ENCODE measurements at regions not wholly inside any gene's neighbourhood (a gene's known extent, or its start where the extent isn't known, plus 50 kb on each side); places are given as distances from the start of the nearest gene placed in this dataset.
A peak's percentile ranks its signal among the peaks of the same experiment; 100 is the strongest.
"Not testable (repeated sequence)": the region's sequence is repeated elsewhere in the genome, so short reads cannot be mapped to it uniquely, and the experiment has no call there.

DNA sequence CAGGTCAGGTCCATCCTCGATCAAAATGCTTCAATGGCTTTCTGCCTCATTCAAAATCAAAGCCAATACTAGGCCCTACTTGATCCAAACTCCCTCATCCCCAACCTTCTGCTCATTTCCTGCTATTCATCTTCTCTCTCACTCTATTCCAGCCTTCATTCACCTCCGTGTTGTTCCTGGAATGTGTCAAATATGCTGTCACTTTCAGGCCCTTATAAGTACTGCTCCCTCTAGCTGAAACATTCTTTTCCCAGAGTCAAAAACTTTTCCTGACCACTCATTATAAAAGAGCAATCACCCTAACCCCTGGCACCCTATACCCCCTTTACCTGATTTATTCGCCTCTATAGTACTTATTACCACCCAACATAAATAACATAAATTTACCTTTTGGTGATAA is 303.7 kb upstream of the PMFBP1 start:
- peak; percentile 26 for DNase-seq
- in situ Hi-C loops (cut with HindIII; ENCODE audit: low pct_ligation_motif_present, low pct_unique_long_range_greater_than_20kb, low sequenced_read_pairs), result no loop called here

DNA sequence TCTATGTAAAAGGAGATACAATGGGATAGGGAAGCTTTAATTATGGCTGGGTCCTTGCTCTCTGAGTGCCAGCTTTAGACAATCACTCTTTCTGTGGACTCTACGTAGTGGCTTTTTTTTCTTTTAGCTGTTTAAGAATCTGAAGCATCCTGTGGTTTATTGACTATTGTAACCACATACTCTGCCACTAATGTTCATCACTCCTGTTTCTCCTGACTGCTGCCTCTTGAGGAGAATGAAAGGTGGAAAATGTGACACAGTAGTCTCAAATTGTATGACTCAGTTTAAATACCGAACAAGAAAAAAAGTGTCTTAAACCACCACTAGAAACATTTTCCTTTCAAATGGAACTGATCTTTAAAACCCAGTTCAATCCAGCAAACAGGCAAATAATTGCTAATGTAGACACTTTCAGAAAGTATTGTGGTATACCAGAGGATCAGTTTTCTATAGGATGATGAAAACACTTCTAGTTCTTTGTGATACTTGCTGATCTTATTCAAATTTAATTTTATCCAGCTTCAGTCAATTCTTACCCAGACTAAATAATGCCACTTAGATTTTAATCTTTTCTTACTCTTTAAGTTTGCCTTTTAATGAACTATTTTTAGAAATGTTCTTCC is 302.7 kb upstream of the PMFBP1 start:
- DNase-seq, result peak; percentile 97
- in situ Hi-C loops (cut with HindIII; ENCODE audit: low pct_ligation_motif_present, low pct_unique_long_range_greater_than_20kb, low sequenced_read_pairs), result loop anchor here (25.0 kb wide), 2 partner anchors 237 to 337 kb away; no protein-coding TSS in a partner anchor

- DNase-seq, result no peak
- in situ Hi-C loops (cut with HindIII; ENCODE audit: low pct_ligation_motif_present, low pct_unique_long_range_greater_than_20kb, low sequenced_read_pairs), result loop anchor here (25.0 kb wide), 2 partner anchors 236 to 336 kb away; no protein-coding TSS in a partner anchor
Observed at GRCh38 chr16:72473631-72474030, 301.7 kb upstream of the PMFBP1 start.

- in situ Hi-C loops (cut with HindIII; ENCODE audit: low pct_ligation_motif_present, low pct_unique_long_range_greater_than_20kb, low sequenced_read_pairs), result loop anchor here (25.0 kb wide), 2 partner anchors 234 to 334 kb away; no protein-coding TSS in a partner anchor
Observed at GRCh38 chr16:72471317-72471924, 299.5 kb upstream of the PMFBP1 start.

DNA sequence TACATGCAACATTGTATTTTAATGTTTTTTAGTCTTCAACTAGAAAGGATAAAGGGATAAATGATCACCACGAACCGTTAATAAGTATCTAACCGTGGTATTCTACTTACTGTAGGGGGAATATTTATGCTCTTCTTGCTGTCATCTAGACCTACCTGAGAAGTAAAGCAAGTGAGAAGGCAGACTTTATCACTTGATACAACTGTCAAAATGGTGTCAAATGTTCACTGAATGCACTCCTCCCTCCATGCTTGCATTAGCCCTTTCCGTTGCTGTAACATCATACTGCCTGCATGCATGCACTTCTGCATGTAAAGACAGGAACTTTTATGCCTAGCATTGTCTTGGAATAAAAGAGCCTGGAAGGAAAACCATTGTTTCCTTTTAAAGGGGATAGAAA is 298.6 kb upstream of the PMFBP1 start:
- in situ Hi-C loops (cut with HindIII; ENCODE audit: low pct_ligation_motif_present, low pct_unique_long_range_greater_than_20kb, low sequenced_read_pairs), result loop anchor here (25.0 kb wide), 2 partner anchors 233 to 333 kb away; no protein-coding TSS in a partner anchor
- DNase-seq, result no peak

More at GRCh38 chr16:72471317-72471924, 299.5 kb upstream of the PMFBP1 start:
- no peak for DNase-seq

DNA sequence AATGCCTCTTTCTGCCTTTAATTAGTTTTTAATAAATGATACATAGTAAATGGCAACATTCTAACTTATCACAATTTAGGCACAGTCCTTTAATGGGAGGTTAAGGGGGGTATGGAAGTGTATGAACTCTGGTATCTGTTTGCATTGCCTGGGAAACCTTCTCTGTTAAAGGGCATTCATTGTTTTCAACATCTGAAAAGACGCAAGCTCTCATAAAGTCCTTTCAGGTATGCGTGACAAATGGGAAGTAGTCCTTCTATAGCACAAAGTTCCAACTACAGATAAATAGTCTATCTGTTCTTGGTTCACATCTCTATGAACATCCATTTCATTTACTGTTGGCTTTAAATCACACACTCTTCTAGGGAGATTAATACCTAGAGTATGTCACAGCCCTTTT is 298.0 kb upstream of the PMFBP1 start:
- in situ Hi-C loops (cut with HindIII; ENCODE audit: low pct_ligation_motif_present, low pct_unique_long_range_greater_than_20kb, low sequenced_read_pairs), result loop anchor here (25.0 kb wide), 2 partner anchors 233 to 333 kb away; no protein-coding TSS in a partner anchor
- DNase-seq, result no peak

DNA sequence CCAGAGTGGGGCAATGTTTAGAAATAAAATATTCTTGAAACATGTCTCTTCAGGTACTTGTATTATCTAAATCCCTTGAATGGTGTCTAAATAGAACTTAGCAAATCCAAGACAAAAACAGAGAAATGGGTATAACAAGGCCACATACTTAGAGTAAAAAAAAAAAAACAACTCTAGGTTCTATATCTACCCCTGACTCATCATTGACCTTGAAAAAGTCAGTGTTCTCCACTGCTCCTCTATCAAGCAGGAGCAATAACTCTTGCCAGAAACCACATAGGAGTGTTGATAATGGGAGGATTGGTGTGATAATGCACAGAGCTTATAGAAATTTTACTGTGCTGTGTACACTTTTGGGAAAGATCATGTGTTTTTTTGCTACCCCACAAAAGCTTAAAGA is 296.6 kb upstream of the PMFBP1 start:
- in situ Hi-C loops (cut with HindIII; ENCODE audit: low pct_ligation_motif_present, low pct_unique_long_range_greater_than_20kb, low sequenced_read_pairs), result loop anchor here (25.0 kb wide), 2 partner anchors 231 to 331 kb away; no protein-coding TSS in a partner anchor
- no peak for DNase-seq

GRCh38 chr16:72467157-72467759 is 295.3 kb upstream of the PMFBP1 start:
- DNase-seq, result peak; percentile 74

GRCh38 chr16:72464597-72465368 is 292.8 kb upstream of the PMFBP1 start:
- DNase-seq, result no peak
- in situ Hi-C loops (cut with HindIII; ENCODE audit: low pct_ligation_motif_present, low pct_unique_long_range_greater_than_20kb, low sequenced_read_pairs), result loop anchor here (25.0 kb wide), 2 partner anchors 227 to 327 kb away; no protein-coding TSS in a partner anchor

More at GRCh38 chr16:72467157-72467759, 295.3 kb upstream of the PMFBP1 start:
- in situ Hi-C loops (cut with HindIII; ENCODE audit: low pct_ligation_motif_present, low pct_unique_long_range_greater_than_20kb, low sequenced_read_pairs), result loop anchor here (25.0 kb wide), 2 partner anchors 230 to 330 kb away; no protein-coding TSS in a partner anchor

GRCh38 chr16:72464052-72464451 is 292.1 kb upstream of the PMFBP1 start:
- DNase-seq, result no peak
- in situ Hi-C loops (cut with HindIII; ENCODE audit: low pct_ligation_motif_present, low pct_unique_long_range_greater_than_20kb, low sequenced_read_pairs), result loop anchor here (25.0 kb wide), 2 partner anchors 227 to 327 kb away; no protein-coding TSS in a partner anchor

DNA sequence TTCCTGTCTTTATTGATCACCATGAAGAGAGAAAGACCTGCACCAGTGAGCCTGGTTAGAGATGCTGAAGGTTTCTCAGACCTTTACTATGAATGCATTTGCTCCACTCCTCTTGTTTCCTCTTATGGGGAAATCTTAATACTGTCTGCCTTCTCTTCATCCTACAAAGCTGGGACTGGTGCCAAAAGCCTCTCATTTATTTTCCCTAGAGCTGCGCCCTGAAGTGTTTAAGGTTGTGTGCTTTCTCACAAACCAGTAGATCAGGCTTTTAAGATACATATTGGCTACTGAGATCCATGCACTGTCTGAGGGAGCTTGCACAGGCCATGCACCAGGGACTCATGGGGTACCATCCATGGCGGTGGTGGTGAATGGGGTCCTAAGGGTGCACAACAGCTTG is 286.1 kb upstream of the PMFBP1 start:
- DNase-seq, result no peak
- in situ Hi-C loops (cut with HindIII; ENCODE audit: low pct_ligation_motif_present, low pct_unique_long_range_greater_than_20kb, low sequenced_read_pairs), result loop anchor here (25.0 kb wide), 2 partner anchors 221 to 321 kb away; no protein-coding TSS in a partner anchor

GRCh38 chr16:72457243-72457940 is 285.4 kb upstream of the PMFBP1 start:
- in situ Hi-C loops (cut with HindIII; ENCODE audit: low pct_ligation_motif_present, low pct_unique_long_range_greater_than_20kb, low sequenced_read_pairs), result loop anchor here (25.0 kb wide), 2 partner anchors 220 to 320 kb away; no protein-coding TSS in a partner anchor
- DNase-seq, result no peak

- no peak for DNase-seq
- in situ Hi-C loops (cut with HindIII; ENCODE audit: low pct_ligation_motif_present, low pct_unique_long_range_greater_than_20kb, low sequenced_read_pairs), result loop anchor here (25.0 kb wide), 2 partner anchors 219 to 319 kb away; no protein-coding TSS in a partner anchor
Observed at GRCh38 chr16:72455743-72456659, 284.0 kb upstream of the PMFBP1 start.

GRCh38 chr16:72453856-72454255 is 281.9 kb upstream of the PMFBP1 start:
- not testable (repeated sequence) for DNase-seq
- in situ Hi-C loops (cut with HindIII; ENCODE audit: low pct_ligation_motif_present, low pct_unique_long_range_greater_than_20kb, low sequenced_read_pairs), result loop anchor here (25.0 kb wide), 2 partner anchors 217 to 317 kb away; no protein-coding TSS in a partner anchor

GRCh38 chr16:72444696-72445095 is 272.7 kb upstream of the PMFBP1 start:
- no peak for DNase-seq
- in situ Hi-C loops (cut with HindIII; ENCODE audit: low pct_ligation_motif_present, low pct_unique_long_range_greater_than_20kb, low sequenced_read_pairs), result no loop called here

- in situ Hi-C loops (cut with HindIII; ENCODE audit: low pct_ligation_motif_present, low pct_unique_long_range_greater_than_20kb, low sequenced_read_pairs), result no loop called here
- no peak for DNase-seq
Observed at GRCh38 chr16:72443809-72444208, 271.9 kb upstream of the PMFBP1 start.
